ENCODE measurements at regions not wholly inside any gene's neighbourhood (a gene's known extent, or its start where the extent isn't known, plus 50 kb on each side); places are given as distances from the start of the nearest gene placed in this dataset.

DNA sequence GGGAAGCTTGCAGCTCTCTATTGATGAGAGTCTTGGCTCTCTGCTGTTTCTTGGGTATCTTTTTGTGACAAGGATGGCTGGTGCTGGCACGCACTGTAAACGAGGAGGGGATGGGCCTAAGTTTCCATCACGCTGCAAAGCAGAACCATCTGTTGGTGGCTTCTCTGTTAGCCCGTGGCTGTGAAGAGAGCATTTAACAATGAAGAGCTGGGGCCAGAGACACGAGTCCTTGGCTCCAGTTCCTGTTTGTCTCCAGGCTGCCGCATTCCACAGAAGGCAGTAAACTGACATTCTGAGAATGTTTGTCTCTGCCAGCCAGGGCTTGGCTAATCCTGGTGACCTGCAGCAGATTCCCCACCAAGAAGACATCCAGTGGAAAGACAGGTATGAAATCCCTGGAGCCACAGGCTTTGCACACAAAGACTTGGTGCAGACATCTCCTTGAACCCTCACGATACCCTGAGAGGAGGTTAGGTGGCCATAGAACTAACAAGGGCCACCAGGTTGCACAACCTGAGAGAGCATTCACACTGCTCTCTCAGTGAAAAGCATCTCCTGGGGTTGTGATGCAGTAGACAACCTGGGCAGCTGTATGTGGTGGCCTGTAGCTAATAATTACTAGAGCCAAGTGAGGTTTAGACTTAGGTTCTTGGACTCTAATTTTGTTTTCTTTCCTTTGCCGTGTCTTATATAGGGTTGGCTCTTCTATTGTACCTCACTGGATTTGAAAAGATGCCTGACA lies 130.9 kb downstream of the ASB7 start:
- no peak for TF ChIP-seq TAF1 (IDR thresholded peaks at IDR 0.05; ENCODE audit: borderline replicate concordance, insufficient read depth, low read length)
- no peak for TF ChIP-seq POLR2AphosphoS5 (IDR thresholded peaks at IDR 0.05; ENCODE audit: low read depth, low read length)
- no peak for TF ChIP-seq SIN3A (IDR thresholded peaks at IDR 0.05; ENCODE audit: borderline replicate concordance, insufficient read depth, low read length)
